ENCODE measurements at regions not wholly inside any gene's neighbourhood (a gene's known extent, or its start where the extent isn't known, plus 50 kb on each side); places are given as distances from the start of the nearest gene placed in this dataset.
"Not testable (repeated sequence)": the region's sequence is repeated elsewhere in the genome, so short reads cannot be mapped to it uniquely, and the experiment has no call there.

GRCh38 chr2:130264046-130264445, 65.8 kb upstream of the TUBA3E start:
- ATAC-seq (replicated peaks; ENCODE audit: extremely low read depth, poor library complexity, severe bottlenecking), result no peak
- Mint-ChIP-seq H3K36me3 (ENCODE audit: insufficient read depth) (no peaks in the 10 kb centered on the region), H3K27ac (ENCODE audit: low read depth) (no peak overlapping the region), H3K9me3 (no peaks in the 10 kb centered on the region), H3K27me3 (peaks cover 56% of the 10 kb centered on the region), H3K4me1 (no peaks in the 10 kb centered on the region), H3K4me3 (no peak overlapping the region)
- no peak for DNase-seq (ENCODE audit: low spot score in 2 of 2)

- Mint-ChIP-seq H3K9me3 (no peaks in the 10 kb centered on the region), H3K4me3 (no peak overlapping the region), H3K27me3 (peaks cover 60% of the 10 kb centered on the region), H3K4me1 (no peaks in the 10 kb centered on the region), H3K36me3 (ENCODE audit: insufficient read depth) (no peaks in the 10 kb centered on the region), H3K27ac (ENCODE audit: low read depth) (no peak overlapping the region)
- DNase-seq (ENCODE audit: low spot score in 2 of 2) (no peak), ATAC-seq (replicated peaks; ENCODE audit: extremely low read depth, poor library complexity, severe bottlenecking) (no peak)
Measured at GRCh38 chr2:130263606-130264005, 65.4 kb upstream of the TUBA3E start.

- DNase-seq (ENCODE audit: low spot score in 2 of 2) (no peak), ATAC-seq (replicated peaks; ENCODE audit: extremely low read depth, poor library complexity, severe bottlenecking) (no peak)
- no peaks in the 10 kb centered on the region for H3K36me3 Mint-ChIP-seq (ENCODE audit: insufficient read depth)
- H3K27me3 Mint-ChIP-seq, result peaks cover 59% of the 10 kb centered on the region
- no peak overlapping the region for H3K4me3 Mint-ChIP-seq
- no peaks in the 10 kb centered on the region for H3K9me3 Mint-ChIP-seq
- H3K27ac Mint-ChIP-seq (ENCODE audit: low read depth), result no peak overlapping the region
- no peaks in the 10 kb centered on the region for H3K4me1 Mint-ChIP-seq
Measured at GRCh38 chr2:130261970-130262760, 63.9 kb upstream of the TUBA3E start.

- no peak overlapping the region for H3K4me3 Mint-ChIP-seq
- no peak for DNase-seq (ENCODE audit: low spot score in 2 of 2)
- no peaks in the 10 kb centered on the region for H3K9me3 Mint-ChIP-seq
- no peak overlapping the region for H3K27ac Mint-ChIP-seq (ENCODE audit: low read depth)
- H3K27me3 Mint-ChIP-seq, result peaks cover 52% of the 10 kb centered on the region
- no peaks in the 10 kb centered on the region for H3K4me1 Mint-ChIP-seq
- no peak for ATAC-seq (replicated peaks; ENCODE audit: extremely low read depth, poor library complexity, severe bottlenecking)
- H3K36me3 Mint-ChIP-seq (ENCODE audit: insufficient read depth), result no peaks in the 10 kb centered on the region
Measured at GRCh38 chr2:130261099-130261498, 62.9 kb upstream of the TUBA3E start.

- H3K4me1 Mint-ChIP-seq, result no peaks in the 10 kb centered on the region
- H3K27ac Mint-ChIP-seq (ENCODE audit: low read depth), result no peak overlapping the region
- H3K4me3 Mint-ChIP-seq, result no peak overlapping the region
- no peaks in the 10 kb centered on the region for H3K9me3 Mint-ChIP-seq
- DNase-seq (ENCODE audit: low spot score in 2 of 2), result no peak
- peaks cover 52% of the 10 kb centered on the region for H3K27me3 Mint-ChIP-seq
- no peak for ATAC-seq (replicated peaks; ENCODE audit: extremely low read depth, poor library complexity, severe bottlenecking)
- no peaks in the 10 kb centered on the region for H3K36me3 Mint-ChIP-seq (ENCODE audit: insufficient read depth)
Measured at GRCh38 chr2:130259594-130259993, 61.4 kb upstream of the TUBA3E start.

- ATAC-seq (replicated peaks; ENCODE audit: extremely low read depth, poor library complexity, severe bottlenecking), result no peak
- Mint-ChIP-seq H3K4me1 (no peaks in the 10 kb centered on the region), H3K4me3 (no peak overlapping the region), H3K27ac (ENCODE audit: low read depth) (no peak overlapping the region), H3K27me3 (peaks cover 51% of the 10 kb centered on the region), H3K36me3 (ENCODE audit: insufficient read depth) (no peaks in the 10 kb centered on the region), H3K9me3 (no peaks in the 10 kb centered on the region)
- no peak for DNase-seq (ENCODE audit: low spot score in 2 of 2)
Measured at GRCh38 chr2:130258356-130258755, 60.1 kb upstream of the TUBA3E start.

- DNase-seq (ENCODE audit: low spot score in 2 of 2) (no peak), ATAC-seq (replicated peaks; ENCODE audit: extremely low read depth, poor library complexity, severe bottlenecking) (no peak)
- peaks cover 54% of the 10 kb centered on the region for H3K27me3 Mint-ChIP-seq
- no peak overlapping the region for H3K27ac Mint-ChIP-seq (ENCODE audit: low read depth)
- no peaks in the 10 kb centered on the region for H3K4me1 Mint-ChIP-seq
- H3K36me3 Mint-ChIP-seq (ENCODE audit: insufficient read depth), result no peaks in the 10 kb centered on the region
- H3K9me3 Mint-ChIP-seq, result no peaks in the 10 kb centered on the region
- H3K4me3 Mint-ChIP-seq, result no peak overlapping the region
Measured at GRCh38 chr2:130252880-130253645, 54.8 kb upstream of the TUBA3E start.

- no peak overlapping the region for H3K4me3 Mint-ChIP-seq
- no peaks in the 10 kb centered on the region for H3K9me3 Mint-ChIP-seq
- DNase-seq (ENCODE audit: low spot score in 2 of 2) (no peak), ATAC-seq (replicated peaks; ENCODE audit: extremely low read depth, poor library complexity, severe bottlenecking) (no peak)
- no peaks in the 10 kb centered on the region for H3K36me3 Mint-ChIP-seq (ENCODE audit: insufficient read depth)
- no peaks in the 10 kb centered on the region for H3K4me1 Mint-ChIP-seq
- no peak overlapping the region for H3K27ac Mint-ChIP-seq (ENCODE audit: low read depth)
- peaks cover 64% of the 10 kb centered on the region for H3K27me3 Mint-ChIP-seq
Measured at GRCh38 chr2:130251873-130252620, 53.8 kb upstream of the TUBA3E start.

GRCh38 chr2:130251535-130251872, 53.3 kb upstream of the TUBA3E start:
- Mint-ChIP-seq H3K9me3 (no peaks in the 10 kb centered on the region), H3K4me1 (no peaks in the 10 kb centered on the region), H3K4me3 (no peak overlapping the region), H3K27me3 (peaks cover 69% of the 10 kb centered on the region), H3K36me3 (ENCODE audit: insufficient read depth) (no peaks in the 10 kb centered on the region), H3K27ac (ENCODE audit: low read depth) (no peak overlapping the region)
- DNase-seq (ENCODE audit: low spot score in 2 of 2) (no peak), ATAC-seq (replicated peaks; ENCODE audit: extremely low read depth, poor library complexity, severe bottlenecking) (no peak)

GRCh38 chr2:130248355-130248754, 50.1 kb upstream of the TUBA3E start:
- H3K27ac Mint-ChIP-seq (ENCODE audit: low read depth); H3K4me3 Mint-ChIP-seq; H3K9me3 Mint-ChIP-seq; DNase-seq (ENCODE audit: low spot score in 2 of 2); H3K36me3 Mint-ChIP-seq (ENCODE audit: insufficient read depth); ATAC-seq (replicated peaks; ENCODE audit: extremely low read depth, poor library complexity, severe bottlenecking); H3K4me1 Mint-ChIP-seq: not testable (repeated sequence)
- peaks cover 80% of the 10 kb centered on the region for H3K27me3 Mint-ChIP-seq

Measured in central memory CD8-positive, alpha-beta T cell (primary cell).